ENCODE measurements at regions not wholly inside any gene's neighbourhood (a gene's known extent, or its start where the extent isn't known, plus 50 kb on each side); places are given as distances from the start of the nearest gene placed in this dataset.

GRCh38 chr13:71214821-71215220, 652.2 kb downstream of the DACH1 start:
- H3T11ph ChIP-seq (ENCODE audit: low read length): no peak overlapping the region
- H2AK5ac ChIP-seq (ENCODE audit: insufficient read length, low read length): no peak overlapping the region
- no peak overlapping the region for H3K27ac Mint-ChIP-seq
- no peak overlapping the region for H3K23ac ChIP-seq (ENCODE audit: insufficient read length, low read depth, low read length)
- no peak overlapping the region for H3K56ac ChIP-seq (ENCODE audit: insufficient read length, low read depth, low read length)
- H4K8ac ChIP-seq (replicated peaks; ENCODE audit: insufficient read length, low read depth, low read length): no peak overlapping the region
- no peak overlapping the region for H2BK120ac ChIP-seq (ENCODE audit: low read depth, low read length, poor library complexity, severe bottlenecking)
- no CpG with 5 or more reads among the region's 4 CpGs for WGBS (ENCODE audit: extremely low coverage, insufficient read length, low lambda C conversion rate)
- no peaks in the 10 kb centered on the region for H3K79me2 ChIP-seq (ENCODE audit: insufficient read depth, low read length)
- H2BK20ac ChIP-seq (ENCODE audit: low read depth, low read length, poor library complexity, severe bottlenecking): no peak overlapping the region
- H3K27me3 ChIP-seq (ENCODE audit: insufficient read depth, low read length): no peaks in the 10 kb centered on the region
- no peaks in the 10 kb centered on the region for H3K36me3 Mint-ChIP-seq (ENCODE audit: insufficient read depth in 1 of 3, low read depth in 3 of 3)
- no peak overlapping the region for H3K4me3 Mint-ChIP-seq
- peaks cover 8 to 10% of the 10 kb centered on the region in 2 experiments for H3K4me1 Mint-ChIP-seq
- no peak for DNase-seq
- H4K5ac ChIP-seq (ENCODE audit: insufficient read length, low read depth, low read length): no peak overlapping the region
- H4K20me1 ChIP-seq (ENCODE audit: control insufficient read depth, insufficient read depth, insufficient read length): no peaks in the 10 kb centered on the region
- no peaks in the 10 kb centered on the region for H3K23me2 ChIP-seq (ENCODE audit: insufficient read length, low read depth, low read length, poor library complexity, severe bottlenecking)
- no peaks in the 10 kb centered on the region for H3K9me3 ChIP-seq (ENCODE audit: control insufficient read depth, low read depth, low read length)
- no peak overlapping the region for H3K9ac ChIP-seq (ENCODE audit: extremely low read depth, insufficient read length, low read length)
- H3K4me1 ChIP-seq (ENCODE audit: insufficient read depth, low read length): no peaks in the 10 kb centered on the region
- no peaks in the 10 kb centered on the region for H3K79me1 ChIP-seq (ENCODE audit: insufficient read depth, low read depth, low read length, poor library complexity, severe bottlenecking)
- H2BK5ac ChIP-seq (ENCODE audit: insufficient read length, low read length): no peak overlapping the region
- H2BK15ac ChIP-seq (ENCODE audit: low read depth, low read length): no peak overlapping the region
- no peak overlapping the region for H3K18ac ChIP-seq (ENCODE audit: insufficient read length, low read depth, low read length)
- H2BK12ac ChIP-seq (ENCODE audit: insufficient read length, low read depth, low read length): no peak overlapping the region
- no peak overlapping the region for H2AFZ ChIP-seq (ENCODE audit: low read length)
- H3K4ac ChIP-seq (ENCODE audit: low read depth, low read length): no peak overlapping the region
- H3K27me3 Mint-ChIP-seq (ENCODE audit: low read depth): no peaks in the 10 kb centered on the region
- no peak overlapping the region for H4K91ac ChIP-seq (ENCODE audit: insufficient read length, low read depth, low read length)
- no peak for TF ChIP-seq CTCF (conservative IDR thresholded peaks at IDR 0.05)
- H3K9me3 Mint-ChIP-seq: no peaks in the 10 kb centered on the region
- H3K14ac ChIP-seq (ENCODE audit: insufficient read depth, low read length): no peak overlapping the region
- H3K27ac ChIP-seq (ENCODE audit: insufficient read length, low read depth, low read length): no peak overlapping the region
- no peak overlapping the region for H3K4me2 ChIP-seq (ENCODE audit: insufficient read depth, insufficient read length, low read length)
